IMR-90 (cell line): ENCODE measurements at regions not wholly inside any gene's neighbourhood (a gene's known extent, or its start where the extent isn't known, plus 50 kb on each side); places are given as distances from the start of the nearest gene placed in this dataset.

Source experiments
- ATAC-seq: fragments of 200-7000 bp; cut with Tn5 transposase; 2 replicates; pipeline ENCODE4 v1.9.1; 2020; ENCODE audit warnings: low read depth, mild to moderate bottlenecking, moderate library complexity
- BruUV-seq: library from RNA; stranded (reverse); fragments of 400-500 nt; replicated peaks from 2 replicates; lab custom pipeline; 2021; lab: Mats Ljungman, UMichigan
- CTCF ChIA-PET: fragments of 300-600 bp; formaldehyde crosslinking; extraction: SDS; loops from one replicate; lab custom pipeline; 2021; ENCODE audit warnings: antibody characterized with exemption; lab: Yijun Ruan, JAX
- POLR2A ChIA-PET: fragments of 300-600 bp; sonication (Branson Sonifier 250); formaldehyde crosslinking; loops from one replicate; lab custom pipeline; 2022; ENCODE audit warnings: antibody characterized with exemption; ENCODE audit not compliant: unreplicated experiment; lab: Charles Lee
- DNase-seq: peaks from one replicate; pipeline ENCODE4 v3.0.0; 2013
- H2AFZ ChIP-seq: replicated peaks from 2 replicates; pipeline ENCODE3; 2013; ENCODE audit warnings: low read length, mild to moderate bottlenecking; ENCODE audit not compliant: poor library complexity
- H2AK5ac ChIP-seq: 2 replicates; pipeline ENCODE4 v1.6.1; 2013; ENCODE audit warnings: low read depth, low read length, inconsistent platforms
- H2AK9ac ChIP-seq: replicated peaks from 2 replicates; pipeline ENCODE3; 2013; ENCODE audit warnings: mild to moderate bottlenecking, low read depth, low read length, moderate library complexity; ENCODE audit not compliant: poor library complexity
- H2BK120ac ChIP-seq: 2 replicates; pipeline ENCODE4 v1.6.1; 2013; ENCODE audit warnings: low read depth, low read length, inconsistent platforms
- H2BK15ac ChIP-seq: 3 replicates; pipeline ENCODE4 v1.6.1; 2013; ENCODE audit warnings: low read depth, low read length, inconsistent platforms
- H2BK20ac ChIP-seq: 2 replicates; pipeline ENCODE4 v1.6.1; 2013; ENCODE audit warnings: low read depth, mild to moderate bottlenecking, inconsistent platforms, low read length, moderate library complexity
- H2BK5ac ChIP-seq: 2 replicates; pipeline ENCODE4 v1.6.1; 2013; ENCODE audit warnings: mild to moderate bottlenecking, low read depth, low read length, inconsistent platforms; ENCODE audit not compliant: poor library complexity, severe bottlenecking
- H3K14ac ChIP-seq: replicated peaks from 2 replicates; pipeline ENCODE4 v1.6.1; 2013; ENCODE audit warnings: low read depth, low read length, inconsistent platforms
- H3K18ac ChIP-seq: 2 replicates; pipeline ENCODE4 v1.6.1; 2013; ENCODE audit warnings: low read depth, low read length, control low read depth
- H3K23ac ChIP-seq: 2 replicates; pipeline ENCODE4 v1.6.1; 2013; ENCODE audit warnings: low read depth, low read length, inconsistent platforms
- H3K27ac ChIP-seq: 2 replicates; pipeline ENCODE4 v1.5.1; 2013; ENCODE audit warnings: mild to moderate bottlenecking, control low read depth, low read length; ENCODE audit not compliant: insufficient read depth
- H3K27me3 ChIP-seq: 2 replicates; pipeline ENCODE4 v1.6.1; 2013; ENCODE audit warnings: low read length; ENCODE audit not compliant: control insufficient read depth, insufficient read depth
- H3K36me3 ChIP-seq: 2 replicates; pipeline ENCODE4 v1.6.1; 2013; ENCODE audit warnings: low read length, mixed read lengths; ENCODE audit not compliant: control insufficient read depth, insufficient read depth
- H3K4ac ChIP-seq: 2 replicates; pipeline ENCODE4 v1.6.1; 2013; ENCODE audit warnings: low read depth, low read length, inconsistent platforms
- H3K4me1 ChIP-seq: 2 replicates; pipeline ENCODE4 v1.6.1; 2013; ENCODE audit warnings: low read length, mixed read lengths; ENCODE audit not compliant: control insufficient read depth, insufficient read depth
- H3K4me2 ChIP-seq: 2 replicates; pipeline ENCODE4 v1.6.1; 2013; ENCODE audit warnings: low read depth, mild to moderate bottlenecking, control low read depth, low read length, moderate library complexity
- H3K4me3 ChIP-seq: 2 replicates; pipeline ENCODE4 v1.5.1; 2013; ENCODE audit warnings: low read depth, mild to moderate bottlenecking, control low read depth, low read length, moderate library complexity; ENCODE audit not compliant: insufficient read depth
- H3K56ac ChIP-seq: 2 replicates; pipeline ENCODE4 v1.6.1; 2013; ENCODE audit warnings: low read length, inconsistent platforms; ENCODE audit not compliant: insufficient read depth; ENCODE audit errors: extremely low read depth
- H3K79me1 ChIP-seq, 2 experiments: 2 replicates each; pipeline ENCODE4 v1.6.1; 2013; ENCODE audit warnings: low read length in 2 of 2, inconsistent platforms in 1 of 2, low read depth in 1 of 2
- H3K9ac ChIP-seq: 2 replicates; pipeline ENCODE4 v1.6.1; 2013; ENCODE audit warnings: low read depth, low read length, control low read depth
- H3K9me1 ChIP-seq: 2 replicates; pipeline ENCODE4 v1.6.1; 2013; ENCODE audit warnings: low read length, inconsistent platforms; ENCODE audit not compliant: insufficient read depth
- H3K9me3 ChIP-seq: 2 replicates; pipeline ENCODE4 v1.6.1; 2013; ENCODE audit warnings: low read length; ENCODE audit not compliant: control insufficient read depth, insufficient read depth
- H4K20me1 ChIP-seq: 2 replicates; pipeline ENCODE4 v1.6.1; 2013; ENCODE audit warnings: low read length, inconsistent platforms; ENCODE audit not compliant: insufficient read depth
- H4K5ac ChIP-seq: 2 replicates; pipeline ENCODE4 v1.6.1; 2013; ENCODE audit warnings: mild to moderate bottlenecking, low read depth, low read length, control low read depth
- H4K8ac ChIP-seq, 2 experiments: 2 replicates each; pipeline ENCODE4 v1.6.1; 2013; ENCODE audit warnings: low read depth in 2 of 2, low read length in 2 of 2, control low read depth in 1 of 2, inconsistent platforms in 1 of 2
- H4K91ac ChIP-seq: 2 replicates; pipeline ENCODE4 v1.6.1; 2013; ENCODE audit warnings: low read depth, low read length, inconsistent platforms; ENCODE audit not compliant: insufficient read depth
- BHLHE40 ChIP-seq: fragments of 150-350 bp; IDR thresholded peaks from 2 replicates; pipeline ENCODE4 v1.6.1; 2016; ENCODE audit warnings: mild to moderate bottlenecking, low read depth, low read length
- CEBPB ChIP-seq: IDR thresholded peaks from 2 replicates; pipeline ENCODE4 v1.6.1; 2012; ENCODE audit warnings: low read depth, low read length, improper control_type of control experiment
- CHD1 ChIP-seq: IDR thresholded peaks from 2 replicates; pipeline ENCODE4 v1.6.1; 2012; ENCODE audit warnings: low read depth, low read length, improper control_type of control experiment
- FOS ChIP-seq: fragments of 150-350 bp; IDR thresholded peaks from 2 replicates; pipeline ENCODE4 v1.6.1; 2016; ENCODE audit warnings: low read depth, low read length
- MAFK ChIP-seq: IDR thresholded peaks from 2 replicates; pipeline ENCODE4 v1.6.1; 2012; ENCODE audit warnings: low read depth, low read length, improper control_type of control experiment
- MXI1 ChIP-seq: IDR thresholded peaks from 2 replicates; pipeline ENCODE4 v1.6.1; 2012; ENCODE audit warnings: low read depth, mild to moderate bottlenecking, low read length, moderate library complexity, borderline replicate concordance
- NFE2L2 ChIP-seq: fragments of 150-350 bp; IDR thresholded peaks from 2 replicates; pipeline ENCODE4 v1.6.1; 2016; ENCODE audit warnings: low read depth, mild to moderate bottlenecking, low read length
- POLR2A ChIP-seq: IDR thresholded peaks from 2 replicates; pipeline ENCODE4 v1.6.1; 2012; ENCODE audit warnings: mild to moderate bottlenecking, low read depth, low read length
- RCOR1 ChIP-seq: IDR thresholded peaks from 2 replicates; pipeline ENCODE4 v1.6.1; 2012; ENCODE audit warnings: mild to moderate bottlenecking, low read length, improper control_type of control experiment; ENCODE audit not compliant: insufficient replicate concordance
- RFX5 ChIP-seq: IDR thresholded peaks from 2 replicates; pipeline ENCODE4 v1.8.0; 2012; ENCODE audit warnings: low read depth, mild to moderate bottlenecking, low read length, moderate library complexity
- SMC3 ChIP-seq: fragments of 150-350 bp; IDR thresholded peaks from 2 replicates; pipeline ENCODE4 v1.6.1; 2016; ENCODE audit warnings: low read depth, mild to moderate bottlenecking, antibody characterized with exemption, low read length, moderate library complexity
- WGBS, 2 experiments: methylation state at CpG; one replicate each; pipeline versions ENCODE4 v1.1.5 to v1.1.7; 2013; ENCODE audit warnings: missing lambda C conversion rate in 2 of 2; ENCODE audit not compliant: insufficient read length in 1 of 2; ENCODE audit errors: extremely low coverage in 2 of 2; 5-methylcytosine and 5-hydroxymethylcytosine counted together
- dilution Hi-C: fragments of 300-500 bp; cut with HindIII; formaldehyde crosslinking; loops from one replicate; pipeline ENCODE4 v1.14.3; 2018; ENCODE audit warnings: low sequenced_read_pairs; ENCODE audit not compliant: unreplicated experiment
- in situ Hi-C: fragments of 300-500 bp; cut with MboI; formaldehyde crosslinking; loops from 3 replicates; pipeline ENCODE4 v1.14.3; 2019; ENCODE audit warnings: low sequenced_read_pairs, inconsistent platforms, mixed read lengths
- intact Hi-C: fragments of 100-400 bp; cut with micrococcal nuclease; formaldehyde crosslinking; loops from 2 replicates; pipeline ENCODE4 v1.10.0; 2022
- TF ChIP-seq, protein P1 (sequence below): conservative IDR thresholded peaks from 2 replicates; pipeline ENCODE4 v1.5.1; 2012; ENCODE audit warnings: mild to moderate bottlenecking, low read depth, low read length, improper control_type of control experiment
- TF ChIP-seq, protein P2 (sequence below): fragments of 150-350 bp; IDR thresholded peaks from 2 replicates; pipeline ENCODE4 v1.6.1; 2017; ENCODE audit warnings: mild to moderate bottlenecking, antibody characterized with exemption, low read length, low read depth
- TF ChIP-seq, protein P3 (sequence below): fragments of 150-350 bp; IDR thresholded peaks from 2 replicates; pipeline ENCODE4 v1.6.1; 2016; ENCODE audit warnings: low read depth, mild to moderate bottlenecking, low read length, moderate library complexity, borderline replicate concordance

DNA sequence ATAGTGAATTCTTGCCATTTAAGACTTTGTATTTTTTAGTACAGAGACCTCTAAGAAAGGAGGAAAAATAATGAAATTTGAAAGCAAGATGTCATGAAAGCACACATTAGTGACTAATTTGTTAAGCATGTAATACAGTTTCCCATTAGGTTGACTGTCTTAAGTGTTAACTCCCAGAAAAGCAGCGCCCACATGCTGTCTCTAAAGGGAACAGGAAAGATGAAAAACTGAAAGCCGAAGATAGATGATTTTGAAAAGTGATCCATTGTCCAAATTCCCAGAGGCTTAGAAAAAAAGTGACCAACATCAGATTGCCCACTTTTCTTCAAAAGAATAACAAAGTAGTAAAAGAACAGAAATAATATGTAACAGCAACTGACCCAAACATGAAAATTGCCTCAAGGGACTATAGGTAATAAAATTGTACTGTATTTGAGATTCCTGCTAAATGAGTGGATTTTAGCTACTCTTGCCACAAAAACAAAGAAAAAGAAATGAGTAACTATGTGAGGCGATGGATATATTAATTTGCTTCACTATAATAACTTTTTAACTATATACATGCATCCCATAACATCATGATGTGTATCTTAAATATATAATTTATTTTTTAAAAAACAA is 83.2 kb upstream of the OGFRL1 start:
- Histone ChIP-seq H2BK15ac (no peak overlapping the region), H3K18ac (no peak overlapping the region), H2BK20ac (no peak overlapping the region), H3K36me3 (no peaks in the 10 kb centered on the region), H2BK120ac (no peak overlapping the region), H3K14ac (no peak overlapping the region), H3K4me1 (no peaks in the 10 kb centered on the region), H3K79me1 (no peaks in the 10 kb centered on the region), H3K23ac (no peak overlapping the region), H3K4me3 (no peak overlapping the region), H2BK5ac (no peak overlapping the region), H3K4ac (no peak overlapping the region), H4K20me1 (no peaks in the 10 kb centered on the region), H3K27ac (no peak overlapping the region), H4K8ac (no peak overlapping the region), H3K4me2 (no peak overlapping the region), H2AFZ (no peak overlapping the region), H3K56ac (no peak overlapping the region), H3K9me3 (no peaks in the 10 kb centered on the region), H4K5ac (no peak overlapping the region), H2AK9ac (no peak overlapping the region), H3K9me1 (no peaks in the 10 kb centered on the region), H4K91ac (no peak overlapping the region), H2AK5ac (no peak overlapping the region), H3K9ac (no peak overlapping the region), H3K27me3 (no peaks in the 10 kb centered on the region)
- TF ChIP-seq CEBPB (no peak), POLR2A (no peak), NFE2L2 (no peak), MAFK (no peak), SMC3 (no peak), RCOR1 (no peak), CHD1 (no peak), BHLHE40 (no peak), MXI1 (no peak), FOS (no peak), RFX5 (no peak)
- TF ChIP-seq, protein P1, sequence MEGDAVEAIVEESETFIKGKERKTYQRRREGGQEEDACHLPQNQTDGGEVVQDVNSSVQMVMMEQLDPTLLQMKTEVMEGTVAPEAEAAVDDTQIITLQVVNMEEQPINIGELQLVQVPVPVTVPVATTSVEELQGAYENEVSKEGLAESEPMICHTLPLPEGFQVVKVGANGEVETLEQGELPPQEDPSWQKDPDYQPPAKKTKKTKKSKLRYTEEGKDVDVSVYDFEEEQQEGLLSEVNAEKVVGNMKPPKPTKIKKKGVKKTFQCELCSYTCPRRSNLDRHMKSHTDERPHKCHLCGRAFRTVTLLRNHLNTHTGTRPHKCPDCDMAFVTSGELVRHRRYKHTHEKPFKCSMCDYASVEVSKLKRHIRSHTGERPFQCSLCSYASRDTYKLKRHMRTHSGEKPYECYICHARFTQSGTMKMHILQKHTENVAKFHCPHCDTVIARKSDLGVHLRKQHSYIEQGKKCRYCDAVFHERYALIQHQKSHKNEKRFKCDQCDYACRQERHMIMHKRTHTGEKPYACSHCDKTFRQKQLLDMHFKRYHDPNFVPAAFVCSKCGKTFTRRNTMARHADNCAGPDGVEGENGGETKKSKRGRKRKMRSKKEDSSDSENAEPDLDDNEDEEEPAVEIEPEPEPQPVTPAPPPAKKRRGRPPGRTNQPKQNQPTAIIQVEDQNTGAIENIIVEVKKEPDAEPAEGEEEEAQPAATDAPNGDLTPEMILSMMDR = no peak
- TF ChIP-seq, protein P2, sequence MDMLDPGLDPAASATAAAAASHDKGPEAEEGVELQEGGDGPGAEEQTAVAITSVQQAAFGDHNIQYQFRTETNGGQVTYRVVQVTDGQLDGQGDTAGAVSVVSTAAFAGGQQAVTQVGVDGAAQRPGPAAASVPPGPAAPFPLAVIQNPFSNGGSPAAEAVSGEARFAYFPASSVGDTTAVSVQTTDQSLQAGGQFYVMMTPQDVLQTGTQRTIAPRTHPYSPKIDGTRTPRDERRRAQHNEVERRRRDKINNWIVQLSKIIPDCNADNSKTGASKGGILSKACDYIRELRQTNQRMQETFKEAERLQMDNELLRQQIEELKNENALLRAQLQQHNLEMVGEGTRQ = no peak
- TF ChIP-seq, protein P3, sequence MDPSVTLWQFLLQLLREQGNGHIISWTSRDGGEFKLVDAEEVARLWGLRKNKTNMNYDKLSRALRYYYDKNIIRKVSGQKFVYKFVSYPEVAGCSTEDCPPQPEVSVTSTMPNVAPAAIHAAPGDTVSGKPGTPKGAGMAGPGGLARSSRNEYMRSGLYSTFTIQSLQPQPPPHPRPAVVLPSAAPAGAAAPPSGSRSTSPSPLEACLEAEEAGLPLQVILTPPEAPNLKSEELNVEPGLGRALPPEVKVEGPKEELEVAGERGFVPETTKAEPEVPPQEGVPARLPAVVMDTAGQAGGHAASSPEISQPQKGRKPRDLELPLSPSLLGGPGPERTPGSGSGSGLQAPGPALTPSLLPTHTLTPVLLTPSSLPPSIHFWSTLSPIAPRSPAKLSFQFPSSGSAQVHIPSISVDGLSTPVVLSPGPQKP = no peak
- dilution Hi-C loops = no loop called here
- CTCF ChIA-PET = no interaction called here
- WGBS, 2 experiments = no CpG with 5 or more reads among the region's 3 CpGs
- DNase-seq = peak; percentile 51
- no TSS peak for BruUV-seq
- ATAC-seq = 0 out of 2 replicates have a peak, but pooled peaks have one; percentile 37
- POLR2A ChIA-PET = no interaction called here
- in situ Hi-C loops = no loop called here
- intact Hi-C loops = no loop called here
